NB4 (cell line): ENCODE measurements at regions not wholly inside any gene's neighbourhood (a gene's known extent, or its start where the extent isn't known, plus 50 kb on each side); places are given as distances from the start of the nearest gene placed in this dataset.

Experiments
- DNase-seq: peaks from one replicate; pipeline ENCODE4 v3.0.0; 2010; ENCODE audit warnings: low read depth
- H3K4me3 ChIP-seq: one replicate; pipeline ENCODE4 v1.5.1; 2011; ENCODE audit warnings: mild to moderate bottlenecking, low read depth, low read length, moderate library complexity
- MYC ChIP-seq: IDR thresholded peaks from 2 replicates; pipeline ENCODE4 v1.6.1; 2011; ENCODE audit warnings: low read depth, low read length
- POLR2A ChIP-seq: IDR thresholded peaks from 2 replicates; pipeline ENCODE4 v1.6.1; 2011; ENCODE audit warnings: mild to moderate bottlenecking; ENCODE audit not compliant: insufficient read length; ENCODE audit errors: extremely low read depth
- TF ChIP-seq, protein P1 (sequence below): IDR thresholded peaks from one replicate; pipeline ENCODE4 v1.5.1; 2012; ENCODE audit warnings: low read depth, low read length
- TF ChIP-seq, protein P2 (sequence below): IDR thresholded peaks from 2 replicates; pipeline ENCODE4 v1.6.1; 2011; ENCODE audit warnings: low read depth, low read length

DNA sequence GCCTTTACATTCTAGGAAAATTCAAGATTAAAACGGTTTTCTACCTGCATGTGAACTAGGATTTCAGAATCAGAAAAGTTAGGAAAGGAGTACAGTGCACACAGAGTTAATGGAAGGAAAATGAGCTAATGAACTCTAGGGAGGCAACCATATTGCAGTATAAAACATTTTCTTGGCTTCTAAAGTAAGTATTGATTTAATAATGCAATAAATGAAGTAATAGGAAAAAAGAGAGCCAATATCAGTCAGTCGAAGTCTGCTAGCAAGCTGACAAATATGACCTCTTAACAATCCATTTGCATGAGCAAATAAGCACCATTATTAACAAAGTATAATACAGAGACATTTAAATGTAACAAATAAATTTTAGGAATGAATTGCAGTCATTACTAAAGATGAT is 80.2 kb upstream of the COL3A1 start:
- no peak overlapping the region for H3K4me3 ChIP-seq
- no peak for DNase-seq
- TF ChIP-seq, protein P1, sequence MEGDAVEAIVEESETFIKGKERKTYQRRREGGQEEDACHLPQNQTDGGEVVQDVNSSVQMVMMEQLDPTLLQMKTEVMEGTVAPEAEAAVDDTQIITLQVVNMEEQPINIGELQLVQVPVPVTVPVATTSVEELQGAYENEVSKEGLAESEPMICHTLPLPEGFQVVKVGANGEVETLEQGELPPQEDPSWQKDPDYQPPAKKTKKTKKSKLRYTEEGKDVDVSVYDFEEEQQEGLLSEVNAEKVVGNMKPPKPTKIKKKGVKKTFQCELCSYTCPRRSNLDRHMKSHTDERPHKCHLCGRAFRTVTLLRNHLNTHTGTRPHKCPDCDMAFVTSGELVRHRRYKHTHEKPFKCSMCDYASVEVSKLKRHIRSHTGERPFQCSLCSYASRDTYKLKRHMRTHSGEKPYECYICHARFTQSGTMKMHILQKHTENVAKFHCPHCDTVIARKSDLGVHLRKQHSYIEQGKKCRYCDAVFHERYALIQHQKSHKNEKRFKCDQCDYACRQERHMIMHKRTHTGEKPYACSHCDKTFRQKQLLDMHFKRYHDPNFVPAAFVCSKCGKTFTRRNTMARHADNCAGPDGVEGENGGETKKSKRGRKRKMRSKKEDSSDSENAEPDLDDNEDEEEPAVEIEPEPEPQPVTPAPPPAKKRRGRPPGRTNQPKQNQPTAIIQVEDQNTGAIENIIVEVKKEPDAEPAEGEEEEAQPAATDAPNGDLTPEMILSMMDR: no peak
- no peak for TF ChIP-seq POLR2A
- TF ChIP-seq, protein P2, sequence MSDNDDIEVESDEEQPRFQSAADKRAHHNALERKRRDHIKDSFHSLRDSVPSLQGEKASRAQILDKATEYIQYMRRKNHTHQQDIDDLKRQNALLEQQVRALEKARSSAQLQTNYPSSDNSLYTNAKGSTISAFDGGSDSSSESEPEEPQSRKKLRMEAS: no peak
- no peak for TF ChIP-seq MYC

DNA sequence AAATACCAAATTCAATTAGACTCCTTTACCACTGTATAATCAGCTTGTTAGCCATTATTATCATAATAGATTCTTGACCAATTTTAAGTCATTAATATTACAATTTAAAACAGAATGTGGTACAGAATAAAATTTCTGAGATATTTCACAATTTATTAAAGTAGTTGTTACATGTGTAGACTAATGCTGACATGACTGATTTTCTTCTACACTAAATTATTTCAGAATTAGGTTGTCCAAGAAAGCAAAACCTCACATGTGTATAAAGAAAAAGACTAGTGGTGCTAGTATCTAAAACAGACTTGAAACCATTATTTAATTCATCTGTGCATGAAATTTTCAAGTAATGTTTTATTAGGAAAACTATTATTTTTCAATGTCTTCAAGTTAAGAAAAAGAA is 79.2 kb upstream of the COL3A1 start:
- no peak overlapping the region for H3K4me3 ChIP-seq
- TF ChIP-seq MYC (no peak), POLR2A (no peak)
- TF ChIP-seq, protein P1: no peak
- TF ChIP-seq, protein P2: no peak
- no peak for DNase-seq

DNA sequence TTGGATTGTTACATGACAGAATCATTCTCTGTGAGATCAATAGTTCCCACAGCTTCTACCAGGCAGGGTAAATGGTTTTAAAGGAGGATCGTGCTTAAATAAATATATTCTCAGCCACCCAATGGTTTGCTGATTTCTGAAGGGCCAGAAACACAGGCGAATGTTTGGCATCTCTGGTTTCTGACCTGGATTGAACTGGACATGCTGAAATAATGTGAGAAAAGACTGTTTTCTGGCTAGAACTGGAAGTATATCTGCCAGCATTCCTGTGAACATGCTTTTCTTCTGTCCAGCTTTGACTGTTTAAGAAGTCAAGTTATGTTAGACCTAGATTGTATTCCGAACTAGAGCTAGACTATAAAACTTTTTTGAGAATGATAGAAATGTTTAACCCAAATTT is 77.1 kb upstream of the COL3A1 start:
- TF ChIP-seq, protein P2: no peak
- H3K4me3 ChIP-seq: no peak overlapping the region
- no peak for DNase-seq

DNA sequence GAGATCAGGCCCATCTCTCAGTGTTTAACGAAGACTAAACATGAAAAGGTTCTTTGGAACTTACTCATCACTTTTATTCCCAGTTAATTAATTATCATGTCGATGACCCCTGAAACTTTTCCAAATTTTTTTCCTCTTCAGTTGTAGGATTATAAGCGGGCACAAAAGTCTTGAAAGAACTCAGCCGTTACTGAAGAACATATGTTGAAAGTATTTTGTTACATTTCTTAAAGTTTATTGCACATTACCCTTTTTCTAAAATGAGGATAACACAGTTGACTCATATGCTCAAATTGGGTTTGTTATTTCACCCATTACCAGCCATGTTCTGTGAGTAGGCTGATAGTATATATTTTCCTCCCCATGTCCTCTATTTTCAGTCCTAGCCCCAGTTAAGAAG is 75.9 kb upstream of the COL3A1 start:
- TF ChIP-seq, protein P1: no peak
- no peak overlapping the region for H3K4me3 ChIP-seq
- DNase-seq: no peak

DNA sequence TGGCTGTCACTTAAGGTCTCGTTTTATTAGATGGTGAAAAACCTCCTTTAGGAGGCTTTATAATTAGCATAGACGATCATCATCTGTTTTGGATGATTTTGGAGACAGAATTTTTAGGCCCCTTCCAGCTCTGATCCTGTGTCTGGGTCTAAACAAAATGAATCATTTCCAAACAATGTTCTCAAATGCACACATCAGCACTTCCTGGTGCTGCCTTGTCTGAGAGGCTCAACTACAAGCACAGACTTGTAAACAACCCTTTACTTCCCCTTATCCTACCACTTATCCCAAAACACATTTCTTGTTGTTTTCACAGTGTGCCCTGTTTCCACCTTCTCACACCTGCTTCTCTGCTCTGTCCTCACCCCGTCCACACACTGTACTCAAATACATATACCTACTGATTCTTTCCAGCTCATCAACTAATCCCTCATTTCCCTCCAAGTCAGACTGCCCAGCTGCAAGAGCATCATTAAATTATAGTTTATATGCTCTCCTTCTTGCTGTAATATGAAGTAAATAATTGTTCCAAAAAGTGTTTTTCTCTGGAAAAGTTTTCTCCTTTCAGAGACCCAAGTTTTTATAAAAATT is 71.2 kb upstream of the COL3A1 start:
- no peak for TF ChIP-seq POLR2A
- TF ChIP-seq, protein P1: no peak
- TF ChIP-seq, protein P2: no peak
- TF ChIP-seq MYC: no peak
- H3K4me3 ChIP-seq: no peak overlapping the region
- no peak for DNase-seq

DNA sequence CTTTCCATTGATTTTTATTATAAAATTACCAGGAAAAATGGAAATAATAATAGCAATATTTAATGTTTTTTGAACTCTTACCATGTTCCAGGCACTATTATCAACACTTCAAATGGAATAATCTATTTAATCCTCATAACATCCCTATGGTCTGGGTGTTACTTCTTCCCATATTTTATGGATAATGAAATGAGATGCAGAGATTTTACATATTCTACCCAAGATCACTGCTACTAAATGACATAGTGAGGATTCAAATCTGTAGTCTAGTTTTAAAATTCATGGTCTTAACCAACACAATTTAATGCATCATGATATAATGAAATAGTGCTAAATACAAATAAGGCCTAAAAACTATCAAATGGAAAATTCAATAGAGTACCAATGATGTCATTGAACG is 70.4 kb upstream of the COL3A1 start:
- TF ChIP-seq, protein P2: no peak
- TF ChIP-seq, protein P1: no peak
- TF ChIP-seq MYC (no peak), POLR2A (no peak)
- no peak for DNase-seq
- H3K4me3 ChIP-seq: no peak overlapping the region
